PFSK-1 (cell line): ENCODE measurements at regions not wholly inside any gene's neighbourhood (a gene's known extent, or its start where the extent isn't known, plus 50 kb on each side); places are given as distances from the start of the nearest gene placed in this dataset.

Source experiments
- POLR2AphosphoS5 ChIP-seq: IDR thresholded peaks from 2 replicates; pipeline ENCODE4 v1.6.1; 2012; ENCODE audit warnings: low read depth, mild to moderate bottlenecking, control low read depth, low read length, moderate library complexity
- REST ChIP-seq, 2 experiments: IDR thresholded peaks; 2 replicates each; pipeline versions ENCODE4 v1.6.1 to v1.8.0; 2011 to 2012; ENCODE audit warnings: low read depth in 2 of 2, low read length in 2 of 2, control low read depth in 1 of 2, inconsistent platforms in 1 of 2, mild to moderate bottlenecking in 1 of 2, moderate library complexity in 1 of 2; ENCODE audit not compliant: insufficient read depth in 1 of 2
- SIN3A ChIP-seq: IDR thresholded peaks from 2 replicates; pipeline ENCODE4 v1.6.1; 2012; ENCODE audit warnings: mild to moderate bottlenecking, low read length, moderate library complexity, borderline replicate concordance; ENCODE audit not compliant: insufficient read depth

- no peak for TF ChIP-seq SIN3A
- TF ChIP-seq REST (IDR thresholded peaks at IDR 0.05; ENCODE audit: insufficient read depth in 1 of 2, low read depth in 2 of 2, low read length in 2 of 2), result no peak
- no peak for TF ChIP-seq POLR2AphosphoS5
Measured at GRCh38 chr5:135650081-135650480, 71.3 kb upstream of the CXCL14 start.
